HS-27A (cell line): ENCODE measurements at regions not wholly inside any gene's neighbourhood (a gene's known extent, or its start where the extent isn't known, plus 50 kb on each side); places are given as distances from the start of the nearest gene placed in this dataset.
"Not testable (repeated sequence)": the region's sequence is repeated elsewhere in the genome, so short reads cannot be mapped to it uniquely, and the experiment has no call there.

Source experiments
- DNase-seq: peaks from one replicate; pipeline ENCODE4 v3.0.0-alpha.2; 2012; ENCODE audit warnings: low read depth, missing footprints

GRCh38 chr1:121116522-121117297, 67.4 kb downstream of the FAM72B start:
- not testable (repeated sequence) for DNase-seq

GRCh38 chr1:121117298-121117611, 66.9 kb downstream of the FAM72B start:
- not testable (repeated sequence) for DNase-seq

DNA sequence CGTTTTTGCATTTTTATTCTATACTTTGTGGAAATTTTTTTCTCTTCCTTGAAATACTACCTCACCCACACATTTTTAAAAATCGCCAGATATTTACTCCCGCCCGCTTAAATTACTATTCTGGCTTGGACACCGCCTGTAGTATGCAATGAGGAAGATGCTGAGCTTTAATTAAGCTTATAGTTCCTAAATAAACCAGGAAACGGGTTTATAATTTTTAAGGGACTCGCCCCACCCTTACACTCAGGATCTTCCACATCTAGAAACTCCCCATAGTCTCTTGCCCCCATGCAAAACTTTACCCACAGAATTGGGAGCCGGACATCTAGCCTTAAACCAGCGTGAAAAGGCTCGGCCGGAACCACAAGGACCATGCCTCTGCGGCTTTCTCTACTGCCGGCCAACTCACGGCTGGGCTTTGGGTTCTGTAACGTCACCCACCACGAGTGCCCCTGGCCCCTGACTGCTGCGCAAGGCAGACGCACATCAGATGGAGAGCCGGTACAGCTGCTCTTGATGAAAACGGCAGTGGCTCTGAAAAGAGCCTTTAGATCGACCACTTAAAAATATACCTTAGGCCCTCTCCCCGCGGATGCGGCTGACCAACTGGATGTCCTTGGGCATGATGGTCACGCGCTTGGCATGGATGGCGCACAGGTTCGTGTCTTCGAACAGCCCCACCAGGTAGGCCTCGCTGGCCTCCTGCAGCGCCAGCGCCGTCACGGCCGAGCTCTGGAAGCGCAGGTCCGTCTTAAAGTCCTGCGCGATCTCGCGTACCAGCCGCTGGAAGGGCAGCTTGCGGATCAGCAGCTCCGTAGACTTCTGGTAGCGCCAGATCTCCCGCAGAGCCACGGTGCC, 66.3 kb downstream of the FAM72B start:
- not testable (repeated sequence) for DNase-seq
